Heart left ventricle (tissue), 16 donors: ENCODE measurements at regions not wholly inside any gene's neighbourhood (a gene's known extent, or its start where the extent isn't known, plus 50 kb on each side); places are given as distances from the start of the nearest gene placed in this dataset.

Experiments used
- ATAC-seq, 4 donors: fragments of 200-7000 bp; cut with Tn5 transposase; one replicate each; pipeline ENCODE4 v1.9.1; 2020 to 2022; ENCODE audit warnings: moderate library complexity in 4 of 4, mild to moderate bottlenecking in 3 of 4, moderate number of reproducible peaks in 1 of 4
- DNase-seq, 5 donors: peaks; one replicate each; pipeline ENCODE4 v3.0.0-alpha.2; 2020
- H3K27ac ChIP-seq, 12 donors: fragments of 200-600 bp; sonication (generic) in 4 of 12; one replicate each; pipeline versions ENCODE4 v1.5.0 to v1.8.0; 2016 to 2022; ENCODE audit warnings: mild to moderate bottlenecking in 2 of 12
- H3K27me3 ChIP-seq, 9 donors: fragments of 200-600 bp; sonication (generic) in 2 of 9; one replicate each; pipeline versions ENCODE4 v1.5.1 to v1.8.0; 2016 to 2022; ENCODE audit warnings: mild to moderate bottlenecking in 3 of 9
- H3K36me3 ChIP-seq, 9 donors: fragments of 200-600 bp; sonication (generic) in 2 of 9; one replicate each; pipeline versions ENCODE4 v1.5.0 to v1.8.0; 2018 to 2022; ENCODE audit warnings: mild to moderate bottlenecking in 2 of 9
- H3K4me1 ChIP-seq, 12 donors: fragments of 200-600 bp; sonication (generic) in 4 of 12; one replicate each; pipeline versions ENCODE4 v1.5.0 to v1.8.0; 2016 to 2022; ENCODE audit warnings: mild to moderate bottlenecking in 3 of 12
- H3K4me3 ChIP-seq, 12 donors: fragments of 200-600 bp; sonication (generic) in 4 of 12; one replicate each; pipeline versions ENCODE4 v1.5.0 to v1.8.0; 2017 to 2022; ENCODE audit warnings: mild to moderate bottlenecking in 9 of 12, moderate library complexity in 4 of 12
- H3K9me3 ChIP-seq, 12 donors: fragments of 200-600 bp; sonication (generic) in 4 of 12; one replicate each; pipeline versions ENCODE4 v1.5.0 to v1.8.0; 2016 to 2022; ENCODE audit warnings: mild to moderate bottlenecking in 1 of 12
- CTCF ChIP-seq, 12 donors: fragments of 200-600 bp; sonication (generic) in 4 of 12; IDR thresholded peaks; one replicate each; pipeline versions ENCODE4 v1.5.0 to v1.8.0; 2018 to 2022; ENCODE audit warnings: antibody characterized with exemption in 12 of 12, mild to moderate bottlenecking in 5 of 12
- POLR2A ChIP-seq, 2 donors: fragments of 450-650 bp; IDR thresholded peaks; one replicate each; pipeline ENCODE4 v1.6.1; 2017; ENCODE audit warnings: antibody characterized with exemption in 2 of 2, mild to moderate bottlenecking in 2 of 2, moderate library complexity in 2 of 2
- WGBS, 4 donors: extraction: QIAGEN DNeasy Blood & Tissue Kit in 2 of 4; methylation state at CpG; one replicate each; pipeline versions ENCODE4 v1.1.5 to v1.1.7; 2013 to 2018; 5-methylcytosine and 5-hydroxymethylcytosine counted together
- intact Hi-C, 10 donors: fragments of 100-400 bp; cut with DNase I; formaldehyde crosslinking; loops; one replicate each; pipeline versions ENCODE4 v1.11.1 to v1.14.2; 2022
- donor health status: ischemic (EF 13 %, LVEDD 7.1; RV severe dilation, severe dysfunction).
- donor health status: healthy with polysubstance abuse.
- donor health status: DM: no; HTN: yes; CAD: no.
- donor health status: DM: no; HTN: no; CAD: no.
- donor health status: ischemic (EF 25% LVEDD 6.9; RV normal size, moderate dysfunction).
- donor health status: ischemic (EF 25% LVEDD 5.7; RV mildly dilated, moderate dysfunction).
- donor health status: healthy.
- donor health status: DM: yes; HTN: yes; CAD: no.
- donor health status: ischemic (EF 35%, LVEDD 5.7; RV mildly dilated, moderate dysfunction).
- donor health status: nonischemic (EF 11% LVEDD 7.7; RV severe dilation, severe dysfunction).
- donor health status: DM: yes; HTN: yes; CAD: no.
- donor health status: PGD.
- donor health status: ischemic (EF 29% LVEDD 5.4; RV normal size, mild dysfunction).
- donor health status: nonischemic (EF 23%, LVEDD 6.1; RV moderate dilation, normal function).

DNA sequence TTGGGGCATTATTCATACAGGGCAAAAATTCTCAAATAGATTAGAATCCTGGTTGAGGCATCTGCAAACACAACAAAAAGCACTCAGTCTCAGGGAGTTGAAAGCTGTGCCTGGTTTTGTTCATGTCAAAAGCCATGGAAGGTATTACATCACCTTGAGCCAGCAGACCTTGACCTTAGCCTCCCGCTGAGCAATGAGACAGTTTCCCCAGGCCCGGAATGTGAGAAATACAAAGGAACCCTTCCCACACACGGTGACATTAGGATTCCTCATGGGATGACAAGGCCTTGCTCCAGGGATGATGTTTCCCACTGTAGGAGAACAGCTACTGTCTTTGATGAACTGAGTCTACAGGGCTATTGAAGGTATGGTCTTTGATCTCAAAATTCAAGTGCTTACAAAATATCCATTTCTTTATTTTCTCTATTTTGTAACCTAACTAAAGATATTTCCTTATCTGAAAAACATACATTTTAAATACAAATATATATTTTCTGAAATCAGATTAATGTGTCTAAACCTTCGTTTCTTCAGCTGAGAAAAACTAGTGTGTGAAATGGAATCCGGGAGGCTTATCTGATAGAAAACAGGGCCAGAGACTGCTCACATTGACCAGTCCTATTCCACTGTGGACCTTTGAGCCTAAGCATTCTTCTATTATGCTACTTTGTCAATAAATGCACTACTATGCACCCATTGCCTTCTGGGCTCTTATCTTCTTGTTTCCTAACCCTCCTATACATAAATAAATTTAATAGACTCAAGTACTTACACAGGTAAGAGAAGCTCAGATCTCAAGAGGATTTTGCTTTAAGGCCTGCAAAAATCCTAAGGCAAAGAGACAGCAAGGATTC lies 298.2 kb downstream of the KBTBD8 start:
- 48 to 57% (median 52%) methylated on average over 5 of the region's 5 CpGs for WGBS, 4 donors
- H3K27me3 ChIP-seq, result no peaks in the 10 kb centered on the region
- no peak overlapping the region for H3K4me3 ChIP-seq
- TF ChIP-seq CTCF (IDR thresholded peaks at IDR 0.05) (no peak), POLR2A (IDR thresholded peaks at IDR 0.05) (no peak)
- intact Hi-C loops, result no loop called here
- H3K36me3 ChIP-seq, result no peaks in the 10 kb centered on the region
- no peak overlapping the region for H3K27ac ChIP-seq
- DNase-seq (no peak), ATAC-seq (no peak)
- H3K4me1 ChIP-seq, result no peaks in the 10 kb centered on the region
- H3K9me3 ChIP-seq, result no peaks in the 10 kb centered on the region

GRCh38 chr3:67297715-67298475 lies 299.8 kb downstream of the KBTBD8 start:
- TF ChIP-seq POLR2A (IDR thresholded peaks at IDR 0.05) (no peak), CTCF (IDR thresholded peaks at IDR 0.05) (no peak)
- WGBS, 4 donors, result 89 to 98% (median 95%) methylated on average over 4 of the region's 4 CpGs
- H3K9me3 ChIP-seq, result no peaks in the 10 kb centered on the region
- H3K4me3 ChIP-seq, result no peak overlapping the region
- DNase-seq (no peak), ATAC-seq (no peak)
- peaks cover 0 to 2% (median 0%) of the 10 kb centered on the region in 9 donors for H3K27me3 ChIP-seq
- H3K4me1 ChIP-seq, result no peaks in the 10 kb centered on the region
- intact Hi-C loops, result no loop called here
- H3K36me3 ChIP-seq, result no peaks in the 10 kb centered on the region
- H3K27ac ChIP-seq, result no peak overlapping the region

DNA sequence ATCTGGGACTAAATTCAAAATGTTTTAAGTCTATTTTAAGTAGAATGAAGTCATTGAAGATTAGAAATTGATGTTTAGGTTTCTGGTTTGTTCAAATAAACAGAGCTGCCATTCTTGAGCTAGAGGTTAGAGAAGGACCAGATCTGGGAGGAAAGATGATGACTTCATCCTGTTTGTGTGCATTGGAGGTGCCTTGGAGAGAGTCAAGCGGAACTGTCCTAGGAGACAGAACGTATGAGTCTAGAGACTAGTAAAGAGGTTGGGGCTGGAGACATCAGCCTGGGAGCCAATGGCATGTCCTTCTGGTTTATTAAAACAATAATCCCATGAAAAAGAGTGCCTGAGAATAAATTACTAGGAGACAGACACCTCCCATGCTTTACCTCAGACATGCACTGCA lies 303.4 kb downstream of the KBTBD8 start:
- Histone ChIP-seq H3K4me1 (no peaks in the 10 kb centered on the region), H3K27ac (no peak overlapping the region), H3K27me3 (peaks cover 0 to 5% (median 0%) of the 10 kb centered on the region in 9 donors), H3K4me3 (no peak overlapping the region), H3K36me3 (no peaks in the 10 kb centered on the region), H3K9me3 (no peaks in the 10 kb centered on the region)
- TF ChIP-seq CTCF (IDR thresholded peaks at IDR 0.05) (no peak), POLR2A (IDR thresholded peaks at IDR 0.05) (no peak)
- no peak for ATAC-seq
- intact Hi-C loops, result no loop called here
- no peak for DNase-seq
- 28 to 72% (median 53%) methylated on average over 2 of the region's 2 CpGs for WGBS, 4 donors

DNA sequence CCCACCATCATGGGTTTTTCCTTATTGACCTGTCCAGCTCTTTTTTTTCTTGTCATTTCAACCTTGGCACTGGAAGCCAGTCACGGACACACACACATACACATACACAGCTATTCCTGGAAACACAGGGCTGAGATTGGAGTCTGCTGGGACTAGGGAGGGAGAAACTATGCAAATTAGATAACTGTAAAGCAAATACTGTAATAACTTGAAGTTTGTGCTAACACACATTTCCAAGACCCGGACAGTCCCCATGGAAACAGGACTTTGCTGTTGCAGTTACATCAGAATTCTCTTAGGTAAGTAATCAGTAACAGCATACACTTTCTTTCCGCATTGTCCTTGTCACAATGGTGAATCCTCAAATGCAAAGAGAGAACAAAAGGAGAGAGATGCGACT lies 304.4 kb downstream of the KBTBD8 start:
- no peaks in the 10 kb centered on the region for H3K4me1 ChIP-seq
- no peaks in the 10 kb centered on the region for H3K9me3 ChIP-seq
- H3K36me3 ChIP-seq, result no peaks in the 10 kb centered on the region
- WGBS, 4 donors, result 69 to 73% (median 71%) methylated on average over 4 of the region's 4 CpGs
- TF ChIP-seq POLR2A (IDR thresholded peaks at IDR 0.05) (no peak), CTCF (IDR thresholded peaks at IDR 0.05) (no peak)
- no peak overlapping the region for H3K27ac ChIP-seq
- H3K27me3 ChIP-seq, result peaks cover 0 to 5% (median 0%) of the 10 kb centered on the region in 9 donors
- H3K4me3 ChIP-seq, result no peak overlapping the region
- intact Hi-C loops, result no loop called here
- DNase-seq, result no peak
- no peak for ATAC-seq
